Colonic mucosa (tissue), 4 donors: ENCODE measurements at regions not wholly inside any gene's neighbourhood (a gene's known extent, or its start where the extent isn't known, plus 50 kb on each side); places are given as distances from the start of the nearest gene placed in this dataset.

Source experiments
- DNase-seq: peaks from one replicate; pipeline ENCODE4 v3.0.0-alpha.2; 2020
- H3K27ac ChIP-seq: fragments of 200-600 bp; one replicate; pipeline ENCODE4 v1.8.0; 2021
- H3K27me3 ChIP-seq: fragments of 200-600 bp; one replicate; pipeline ENCODE4 v1.8.0; 2021
- H3K36me3 ChIP-seq: fragments of 200-600 bp; one replicate; pipeline ENCODE4 v1.8.0; 2021
- H3K4me1 ChIP-seq: fragments of 200-600 bp; one replicate; pipeline ENCODE4 v1.8.0; 2021; ENCODE audit warnings: mild to moderate bottlenecking
- H3K4me3 ChIP-seq: fragments of 200-600 bp; one replicate; pipeline ENCODE4 v1.8.0; 2021
- H3K9ac ChIP-seq, 2 donors: one replicate each; pipeline ENCODE4 v1.7.0; 2013; ENCODE audit warnings: control low read depth in 2 of 2, low read depth in 2 of 2, low read length in 2 of 2
- H3K9me3 ChIP-seq: fragments of 200-600 bp; one replicate; pipeline ENCODE4 v1.8.0; 2021
- CTCF ChIP-seq: fragments of 200-600 bp; IDR thresholded peaks from one replicate; pipeline ENCODE4 v1.8.0; 2022; ENCODE audit warnings: antibody characterized with exemption, mild to moderate bottlenecking
- intact Hi-C: fragments of 100-400 bp; cut with DNase I; formaldehyde crosslinking; loops from one replicate; pipeline ENCODE4 v1.14.1; 2022
- donor health status: healthy.
- donor health status: DM: no; HTN: no; CAD: no.
- donor health status: DM: no; HTN: no; CAD: no.

- Histone ChIP-seq H3K36me3 (no peaks in the 10 kb centered on the region), H3K4me1 (no peaks in the 10 kb centered on the region)
- intact Hi-C loops: no loop called here
These were observed 141.9 kb upstream of the PCSK2 start for GRCh38 chr20:17084909-17085308.

GRCh38 chr20:17093782-17094181 lies 133.1 kb upstream of the PCSK2 start:
- Histone ChIP-seq H3K27ac (no peak overlapping the region), H3K9ac (no peak overlapping the region), H3K4me1 (no peaks in the 10 kb centered on the region), H3K36me3 (no peaks in the 10 kb centered on the region), H3K9me3 (no peaks in the 10 kb centered on the region), H3K27me3 (no peaks in the 10 kb centered on the region), H3K4me3 (no peak overlapping the region)
- intact Hi-C loops: no loop called here
- no peak for DNase-seq
- no peak for TF ChIP-seq CTCF

More at GRCh38 chr20:17084909-17085308, 141.9 kb upstream of the PCSK2 start:
- Histone ChIP-seq H3K9ac (no peak overlapping the region), H3K27me3 (no peaks in the 10 kb centered on the region), H3K4me3 (no peak overlapping the region), H3K9me3 (no peaks in the 10 kb centered on the region), H3K27ac (no peak overlapping the region)
- no peak for TF ChIP-seq CTCF
- DNase-seq: no peak

- intact Hi-C loops: no loop called here
- no peak for TF ChIP-seq CTCF
- Histone ChIP-seq H3K4me3 (no peak overlapping the region), H3K27ac (no peak overlapping the region), H3K9ac (no peak overlapping the region), H3K27me3 (no peaks in the 10 kb centered on the region), H3K36me3 (no peaks in the 10 kb centered on the region), H3K9me3 (no peaks in the 10 kb centered on the region), H3K4me1 (no peaks in the 10 kb centered on the region)
- no peak for DNase-seq
These were observed 129.2 kb upstream of the PCSK2 start for GRCh38 chr20:17097603-17098002.

- no peak overlapping the region for H3K9ac ChIP-seq
- H3K27me3 ChIP-seq: no peaks in the 10 kb centered on the region
- no peaks in the 10 kb centered on the region for H3K36me3 ChIP-seq
- no peaks in the 10 kb centered on the region for H3K9me3 ChIP-seq
- H3K27ac ChIP-seq: no peak overlapping the region
- no peak for TF ChIP-seq CTCF
- intact Hi-C loops: no loop called here
- DNase-seq: no peak
- no peak overlapping the region for H3K4me3 ChIP-seq
- no peaks in the 10 kb centered on the region for H3K4me1 ChIP-seq
These were observed 126.3 kb upstream of the PCSK2 start for GRCh38 chr20:17100506-17100905.

- no peak for TF ChIP-seq CTCF
- H3K4me1 ChIP-seq: no peaks in the 10 kb centered on the region
- no peak overlapping the region for H3K4me3 ChIP-seq
- H3K27ac ChIP-seq: no peak overlapping the region
- no peaks in the 10 kb centered on the region for H3K9me3 ChIP-seq
- DNase-seq: no peak
- intact Hi-C loops: no loop called here
- no peaks in the 10 kb centered on the region for H3K36me3 ChIP-seq
- H3K9ac ChIP-seq: no peak overlapping the region
- no peaks in the 10 kb centered on the region for H3K27me3 ChIP-seq
These were observed 119.7 kb upstream of the PCSK2 start for GRCh38 chr20:17107127-17107526.

GRCh38 chr20:17108896-17109295 lies 117.9 kb upstream of the PCSK2 start:
- Histone ChIP-seq H3K4me1 (no peaks in the 10 kb centered on the region), H3K9me3 (no peaks in the 10 kb centered on the region), H3K27ac (no peak overlapping the region), H3K4me3 (no peak overlapping the region), H3K27me3 (no peaks in the 10 kb centered on the region), H3K9ac (no peak overlapping the region), H3K36me3 (no peaks in the 10 kb centered on the region)
- intact Hi-C loops: no loop called here
- no peak for TF ChIP-seq CTCF
- DNase-seq: no peak
